ENCODE measurements at regions not wholly inside any gene's neighbourhood (a gene's known extent, or its start where the extent isn't known, plus 50 kb on each side); places are given as distances from the start of the nearest gene placed in this dataset.
"Not testable (repeated sequence)": the region's sequence is repeated elsewhere in the genome, so short reads cannot be mapped to it uniquely, and the experiment has no call there.

GRCh38 chr7:156547884-156548561, 92.6 kb upstream of the RNF32 start:
- DNase-seq (ENCODE audit: low read depth in 2 of 2) = no peak

GRCh38 chr7:156545979-156546378, 94.6 kb upstream of the RNF32 start:
- DNase-seq (ENCODE audit: low read depth in 2 of 2) = no peak

GRCh38 chr7:156544919-156545715, 95.5 kb upstream of the RNF32 start:
- DNase-seq (ENCODE audit: low read depth in 2 of 2) = no peak

GRCh38 chr7:156543699-156544598, 96.6 kb upstream of the RNF32 start:
- DNase-seq (ENCODE audit: low read depth in 2 of 2) = no peak

- DNase-seq (ENCODE audit: low read depth in 2 of 2) = no peak
Measured at GRCh38 chr7:156540619-156541165, 99.9 kb upstream of the RNF32 start.

- no peak for DNase-seq (ENCODE audit: low read depth in 2 of 2)
Measured at GRCh38 chr7:156539999-156540398, 100.6 kb upstream of the RNF32 start.

GRCh38 chr7:156537006-156537405, 103.6 kb upstream of the RNF32 start:
- no peak for DNase-seq (ENCODE audit: low read depth in 2 of 2)

GRCh38 chr7:156534925-156535324, 105.6 kb upstream of the RNF32 start:
- DNase-seq (ENCODE audit: low read depth in 2 of 2) = no peak

GRCh38 chr7:156533964-156534363, 106.6 kb upstream of the RNF32 start:
- DNase-seq (ENCODE audit: low read depth in 2 of 2) = no peak

- DNase-seq (ENCODE audit: low read depth in 2 of 2) = no peak
Measured at GRCh38 chr7:156533420-156533819, 107.2 kb upstream of the RNF32 start.

GRCh38 chr7:156532016-156532602, 108.5 kb upstream of the RNF32 start:
- no peak for DNase-seq (ENCODE audit: low read depth in 2 of 2)

GRCh38 chr7:156529956-156530355, 110.6 kb upstream of the RNF32 start:
- DNase-seq (ENCODE audit: low read depth in 2 of 2) = no peak

- no peak for DNase-seq (ENCODE audit: low read depth in 2 of 2)
Measured at GRCh38 chr7:156527458-156527890, 113.1 kb upstream of the RNF32 start.

- no peak for DNase-seq (ENCODE audit: low read depth in 2 of 2)
Measured at GRCh38 chr7:156524818-156525597, 115.6 kb upstream of the RNF32 start.

GRCh38 chr7:156523447-156524048, 117.0 kb upstream of the RNF32 start:
- DNase-seq (ENCODE audit: low read depth in 2 of 2) = no peak

- DNase-seq (ENCODE audit: low read depth in 2 of 2) = no peak
Measured at GRCh38 chr7:156522801-156523200, 117.8 kb upstream of the RNF32 start.

GRCh38 chr7:156519070-156519469, 121.5 kb upstream of the RNF32 start:
- no peak for DNase-seq (ENCODE audit: low read depth in 2 of 2)

- no peak for DNase-seq (ENCODE audit: low read depth in 2 of 2)
Measured at GRCh38 chr7:156518466-156518865, 122.1 kb upstream of the RNF32 start.

- not testable (repeated sequence) for DNase-seq (ENCODE audit: low read depth in 2 of 2)
Measured at GRCh38 chr7:156517858-156518257, 122.7 kb upstream of the RNF32 start.

- DNase-seq (ENCODE audit: low read depth in 2 of 2) = no peak
Measured at GRCh38 chr7:156516791-156517378, 123.7 kb upstream of the RNF32 start.
